Esophagus muscularis mucosa (tissue), 4 donors: ENCODE measurements at regions not wholly inside any gene's neighbourhood (a gene's known extent, or its start where the extent isn't known, plus 50 kb on each side); places are given as distances from the start of the nearest gene placed in this dataset.

Experiments
- DNase-seq: peaks from one replicate; pipeline ENCODE4 v3.0.0-alpha.2; 2017; ENCODE audit errors: extremely low spot score
- H3K27ac ChIP-seq, 4 donors: fragments of 200-600 bp; sonication (generic); replicated peaks in 1 of 4; 1 replicate in 3 of 4; 2 replicates in 1 of 4; pipeline ENCODE4 v1.5.1; 2016 to 2019; ENCODE audit warnings: mild to moderate bottlenecking in 1 of 4
- H3K27me3 ChIP-seq, 4 donors: fragments of 200-600 bp; sonication (generic); one replicate each; pipeline versions ENCODE4 v1.5.1 to v1.6.0; 2016 to 2019
- H3K36me3 ChIP-seq, 4 donors: fragments of 200-600 bp; sonication (generic); one replicate each; pipeline ENCODE4 v1.5.1; 2016 to 2019
- H3K4me1 ChIP-seq, 4 donors: fragments of 200-600 bp; sonication (generic); one replicate each; pipeline ENCODE4 v1.5.1; 2016 to 2019
- H3K4me3 ChIP-seq, 4 donors: fragments of 200-600 bp; sonication (generic); 1 replicate in 2 of 4; 2 replicates in 2 of 4; pipeline ENCODE4 v1.5.1; 2016 to 2019; ENCODE audit warnings: mild to moderate bottlenecking in 4 of 4, moderate library complexity in 1 of 4
- H3K9me3 ChIP-seq, 4 donors: fragments of 200-600 bp; sonication (generic); 1 replicate in 3 of 4; 2 replicates in 1 of 4; pipeline ENCODE4 v1.5.1; 2016 to 2019
- CTCF ChIP-seq, 3 experiments: fragments of 200-600 bp in 2 of 3; fragments of 450-650 bp in 1 of 3; sonication (generic) in 2 of 3; IDR thresholded peaks; one replicate each; pipeline ENCODE4 v1.5.1; 2017 to 2019; ENCODE audit warnings: antibody characterized with exemption in 3 of 3, mild to moderate bottlenecking in 2 of 3, moderate library complexity in 1 of 3
- EP300 ChIP-seq: sonication (generic); formaldehyde crosslinking; IDR thresholded peaks from one replicate; pipeline ENCODE4 v1.6.1; 2017; ENCODE audit warnings: antibody characterized with exemption
- POLR2A ChIP-seq: fragments of 450-650 bp; IDR thresholded peaks from one replicate; pipeline ENCODE4 v1.6.1; 2017; ENCODE audit warnings: antibody characterized with exemption, moderate library complexity, mild to moderate bottlenecking, low read depth
- POLR2AphosphoS5 ChIP-seq, 2 donors: sonication (generic); formaldehyde crosslinking; IDR thresholded peaks; one replicate each; pipeline ENCODE4 v1.6.1; 2017; ENCODE audit warnings: antibody characterized with exemption in 2 of 2
- WGBS: methylation state at CpG from one replicate; pipeline ENCODE4 v1.1.5; 2018; 5-methylcytosine and 5-hydroxymethylcytosine counted together
- intact Hi-C: fragments of 100-400 bp; cut with DNase I; formaldehyde crosslinking; loops from one replicate; pipeline ENCODE4 v1.15.1; 2023

GRCh38 chr11:69992026-69992425 is 86.1 kb upstream of the ANO1 start:
- Histone ChIP-seq H3K27me3 (peaks cover 0 to 58% (median 0%) of the 10 kb centered on the region in 4 donors), H3K9me3 (peaks cover 0 to 12% (median 5%) of the 10 kb centered on the region in 4 donors), H3K27ac (no peak overlapping the region), H3K4me3 (no peak overlapping the region), H3K36me3 (no peaks in the 10 kb centered on the region), H3K4me1 (no peaks in the 10 kb centered on the region)
- intact Hi-C loops, result no loop called here
- WGBS, result 83% methylated on average over 3 of the region's 3 CpGs
- TF ChIP-seq CTCF (IDR thresholded peaks at IDR 0.05), result no peak
- no peak for TF ChIP-seq POLR2A
- TF ChIP-seq EP300, result no peak
- TF ChIP-seq POLR2AphosphoS5 (IDR thresholded peaks at IDR 0.05), result no peak
- no peak for DNase-seq

- peaks cover 0 to 12% (median 5%) of the 10 kb centered on the region in 4 donors for H3K9me3 ChIP-seq
- intact Hi-C loops, result no loop called here
- no peak for DNase-seq
- no peaks in the 10 kb centered on the region for H3K36me3 ChIP-seq
- no peak overlapping the region for H3K4me3 ChIP-seq
- WGBS, result 88% methylated on average over 6 of the region's 6 CpGs
- no peaks in the 10 kb centered on the region for H3K4me1 ChIP-seq
- H3K27me3 ChIP-seq, result peaks cover 0 to 57% (median 0%) of the 10 kb centered on the region in 4 donors
- no peak for TF ChIP-seq EP300
- no peak for TF ChIP-seq CTCF (IDR thresholded peaks at IDR 0.05)
- no peak for TF ChIP-seq POLR2A
- no peak for TF ChIP-seq POLR2AphosphoS5 (IDR thresholded peaks at IDR 0.05)
- H3K27ac ChIP-seq, result no peak overlapping the region
Observed at GRCh38 chr11:69992943-69993694, 85.0 kb upstream of the ANO1 start.

GRCh38 chr11:69994810-69995209 is 83.3 kb upstream of the ANO1 start:
- Histone ChIP-seq H3K4me1 (no peaks in the 10 kb centered on the region), H3K36me3 (no peaks in the 10 kb centered on the region), H3K27ac (no peak overlapping the region), H3K9me3 (peaks cover 0 to 12% (median 5%) of the 10 kb centered on the region in 4 donors), H3K27me3 (peaks cover 0 to 50% (median 0%) of the 10 kb centered on the region in 4 donors), H3K4me3 (no peak overlapping the region)
- DNase-seq, result no peak
- TF ChIP-seq EP300 (no peak), POLR2A (no peak), CTCF (IDR thresholded peaks at IDR 0.05) (no peak), POLR2AphosphoS5 (IDR thresholded peaks at IDR 0.05) (no peak)
- 90% methylated on average over 3 of the region's 3 CpGs for WGBS
- intact Hi-C loops, result no loop called here

GRCh38 chr11:69995697-69996096 is 82.4 kb upstream of the ANO1 start:
- Histone ChIP-seq H3K4me3 (no peak overlapping the region), H3K9me3 (peaks cover 0 to 12% (median 5%) of the 10 kb centered on the region in 4 donors), H3K27me3 (peaks cover 0 to 55% (median 0%) of the 10 kb centered on the region in 4 donors), H3K27ac (no peak overlapping the region), H3K4me1 (no peaks in the 10 kb centered on the region), H3K36me3 (no peaks in the 10 kb centered on the region)
- no peak for DNase-seq
- intact Hi-C loops, result no loop called here
- no peak for TF ChIP-seq POLR2A
- TF ChIP-seq CTCF (IDR thresholded peaks at IDR 0.05), result no peak
- no peak for TF ChIP-seq POLR2AphosphoS5 (IDR thresholded peaks at IDR 0.05)
- no peak for TF ChIP-seq EP300
- WGBS, result 86% methylated on average over 9 of the region's 10 CpGs
